ENCODE measurements at regions not wholly inside any gene's neighbourhood (a gene's known extent, or its start where the extent isn't known, plus 50 kb on each side); places are given as distances from the start of the nearest gene placed in this dataset.
"Not testable (repeated sequence)": the region's sequence is repeated elsewhere in the genome, so short reads cannot be mapped to it uniquely, and the experiment has no call there.

GRCh38 chr1:221543529-221544120 is 198.3 kb downstream of the DUSP10 start:
- intact Hi-C loops (cut with micrococcal nuclease), result loop anchor here (10.0 kb wide), 1 partner anchor 201 kb away; the partner anchor contains the start of gene DUSP10
- peak; percentile 71 for TF ChIP-seq CTCF (IDR thresholded peaks at IDR 0.05; ENCODE audit: borderline replicate concordance)

GRCh38 chr1:221548942-221549341 is 192.9 kb downstream of the DUSP10 start:
- no peak overlapping the region for H3K27ac ChIP-seq (replicated peaks)
- TF ChIP-seq CTCF (IDR thresholded peaks at IDR 0.05; ENCODE audit: borderline replicate concordance), result no peak

More at GRCh38 chr1:221543529-221544120, 198.3 kb downstream of the DUSP10 start:
- Histone ChIP-seq H3K36me3 (no peaks in the 10 kb centered on the region), H3K4me3 (no peak overlapping the region), H3K4me1 (no peaks in the 10 kb centered on the region), H3K9me3 (replicated peaks) (no peaks in the 10 kb centered on the region), H3K27ac (replicated peaks) (no peak overlapping the region), H3K27me3 (ENCODE audit: low read depth) (peaks cover 2% of the 10 kb centered on the region)
- DNase-seq, result no peak

GRCh38 chr1:221549815-221550214 is 192.1 kb downstream of the DUSP10 start:
- Histone ChIP-seq H3K9me3 (replicated peaks) (no peaks in the 10 kb centered on the region), H3K4me3 (no peak overlapping the region), H3K27me3 (ENCODE audit: low read depth) (no peaks in the 10 kb centered on the region), H3K4me1 (peaks cover 3% of the 10 kb centered on the region), H3K27ac (replicated peaks) (no peak overlapping the region), H3K36me3 (no peaks in the 10 kb centered on the region)
- intact Hi-C loops (cut with micrococcal nuclease), result loop anchor here (10.0 kb wide), 1 partner anchor 195 kb away; the partner anchor contains the start of gene DUSP10
- no peak for DNase-seq
- TF ChIP-seq CTCF (IDR thresholded peaks at IDR 0.05; ENCODE audit: borderline replicate concordance), result no peak

More at GRCh38 chr1:221548942-221549341, 192.9 kb downstream of the DUSP10 start:
- H3K4me1 ChIP-seq, result peaks cover 3% of the 10 kb centered on the region
- no peaks in the 10 kb centered on the region for H3K9me3 ChIP-seq (replicated peaks)
- intact Hi-C loops (cut with micrococcal nuclease), result loop anchor here (10.0 kb wide), 1 partner anchor 196 kb away; the partner anchor contains the start of gene DUSP10
- no peaks in the 10 kb centered on the region for H3K27me3 ChIP-seq (ENCODE audit: low read depth)
- H3K4me3 ChIP-seq, result no peak overlapping the region
- no peak for DNase-seq
- H3K36me3 ChIP-seq, result no peaks in the 10 kb centered on the region

- intact Hi-C loops (cut with micrococcal nuclease); DNase-seq; H3K36me3 ChIP-seq; H3K4me3 ChIP-seq; H3K27ac ChIP-seq (replicated peaks); H3K27me3 ChIP-seq (ENCODE audit: low read depth); H3K9me3 ChIP-seq (replicated peaks): not testable (repeated sequence)
- H3K4me1 ChIP-seq, result peaks cover 19% of the 10 kb centered on the region
Measured at GRCh38 chr1:221552792-221553191, 189.1 kb downstream of the DUSP10 start.

- Histone ChIP-seq H3K9me3 (replicated peaks) (no peaks in the 10 kb centered on the region), H3K4me1 (peaks cover 15% of the 10 kb centered on the region), H3K27ac (replicated peaks) (peak overlapping the region; percentile 40), H3K27me3 (ENCODE audit: low read depth) (no peaks in the 10 kb centered on the region), H3K4me3 (no peak overlapping the region), H3K36me3 (no peaks in the 10 kb centered on the region)
- no peak for TF ChIP-seq CTCF (IDR thresholded peaks at IDR 0.05; ENCODE audit: borderline replicate concordance)
- intact Hi-C loops (cut with micrococcal nuclease), result no loop called here
- no peak for DNase-seq
Measured at GRCh38 chr1:221555689-221556433, 186.0 kb downstream of the DUSP10 start.

GRCh38 chr1:221556435-221556834 is 185.5 kb downstream of the DUSP10 start:
- H3K36me3 ChIP-seq, result no peaks in the 10 kb centered on the region
- DNase-seq, result no peak
- H3K27ac ChIP-seq (replicated peaks), result peak overlapping the region; percentile 40
- H3K4me1 ChIP-seq, result peaks cover 15% of the 10 kb centered on the region
- H3K4me3 ChIP-seq, result no peak overlapping the region
- no peaks in the 10 kb centered on the region for H3K27me3 ChIP-seq (ENCODE audit: low read depth)
- no peaks in the 10 kb centered on the region for H3K9me3 ChIP-seq (replicated peaks)
- intact Hi-C loops (cut with micrococcal nuclease), result no loop called here
- no peak for TF ChIP-seq CTCF (IDR thresholded peaks at IDR 0.05; ENCODE audit: borderline replicate concordance)
